Thoracic aorta (tissue), 2 donors: ENCODE measurements at regions not wholly inside any gene's neighbourhood (a gene's known extent, or its start where the extent isn't known, plus 50 kb on each side); places are given as distances from the start of the nearest gene placed in this dataset.

Source experiments
- ATAC-seq: fragments of 150-250 bp; one replicate; pipeline ENCODE4 v1.8.0; 2017; ENCODE audit warnings: low read depth; ENCODE audit not compliant: insufficient number of reproducible peaks, low FRiP score
- DNase-seq: peaks from one replicate; pipeline ENCODE4 v3.0.0-alpha.2; 2020; ENCODE audit warnings: low spot score
- H3K27ac ChIP-seq, 2 donors: fragments of 200-600 bp; sonication (generic); 1 replicate in 1 of 2; 2 replicates in 1 of 2; pipeline ENCODE4 v1.5.1; 2016; ENCODE audit warnings: mild to moderate bottlenecking in 2 of 2, moderate library complexity in 2 of 2
- H3K27me3 ChIP-seq: fragments of 200-600 bp; sonication (generic); replicated peaks from 2 replicates; pipeline ENCODE4 v1.6.0; 2016; ENCODE audit warnings: mild to moderate bottlenecking; ENCODE audit not compliant: insufficient read depth
- H3K36me3 ChIP-seq: fragments of 200-600 bp; sonication (generic); one replicate; pipeline ENCODE4 v1.5.1; 2016
- H3K4me1 ChIP-seq, 2 donors: fragments of 200-600 bp; sonication (generic); 1 replicate in 1 of 2; 2 replicates in 1 of 2; pipeline versions ENCODE4 v1.5.1 to v1.6.0; 2016; ENCODE audit warnings: low read depth in 2 of 2, mild to moderate bottlenecking in 1 of 2; ENCODE audit not compliant: control insufficient read depth in 1 of 2
- H3K4me3 ChIP-seq: fragments of 200-600 bp; sonication (generic); 2 replicates; pipeline ENCODE4 v1.5.1; 2016; ENCODE audit warnings: mild to moderate bottlenecking
- H3K9me3 ChIP-seq: fragments of 200-600 bp; sonication (generic); 2 replicates; pipeline ENCODE4 v1.5.1; 2016
- TF ChIP-seq, protein P1 (sequence below): fragments of 200-600 bp; sonication (generic); IDR thresholded peaks from one replicate; pipeline ENCODE4 v1.5.1; 2019; ENCODE audit warnings: antibody characterized with exemption

- Histone ChIP-seq H3K9me3 (no peaks in the 10 kb centered on the region), H3K4me1 (no peaks in the 10 kb centered on the region), H3K36me3 (no peaks in the 10 kb centered on the region), H3K4me3 (no peak overlapping the region), H3K27me3 (no peaks in the 10 kb centered on the region), H3K27ac (no peak overlapping the region)
- no peak for ATAC-seq
- DNase-seq: no peak
- TF ChIP-seq, protein P1, sequence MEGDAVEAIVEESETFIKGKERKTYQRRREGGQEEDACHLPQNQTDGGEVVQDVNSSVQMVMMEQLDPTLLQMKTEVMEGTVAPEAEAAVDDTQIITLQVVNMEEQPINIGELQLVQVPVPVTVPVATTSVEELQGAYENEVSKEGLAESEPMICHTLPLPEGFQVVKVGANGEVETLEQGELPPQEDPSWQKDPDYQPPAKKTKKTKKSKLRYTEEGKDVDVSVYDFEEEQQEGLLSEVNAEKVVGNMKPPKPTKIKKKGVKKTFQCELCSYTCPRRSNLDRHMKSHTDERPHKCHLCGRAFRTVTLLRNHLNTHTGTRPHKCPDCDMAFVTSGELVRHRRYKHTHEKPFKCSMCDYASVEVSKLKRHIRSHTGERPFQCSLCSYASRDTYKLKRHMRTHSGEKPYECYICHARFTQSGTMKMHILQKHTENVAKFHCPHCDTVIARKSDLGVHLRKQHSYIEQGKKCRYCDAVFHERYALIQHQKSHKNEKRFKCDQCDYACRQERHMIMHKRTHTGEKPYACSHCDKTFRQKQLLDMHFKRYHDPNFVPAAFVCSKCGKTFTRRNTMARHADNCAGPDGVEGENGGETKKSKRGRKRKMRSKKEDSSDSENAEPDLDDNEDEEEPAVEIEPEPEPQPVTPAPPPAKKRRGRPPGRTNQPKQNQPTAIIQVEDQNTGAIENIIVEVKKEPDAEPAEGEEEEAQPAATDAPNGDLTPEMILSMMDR: no peak
These were observed 180.5 kb downstream of the KITLG start for GRCh38 chr12:88399811-88400210.

DNA sequence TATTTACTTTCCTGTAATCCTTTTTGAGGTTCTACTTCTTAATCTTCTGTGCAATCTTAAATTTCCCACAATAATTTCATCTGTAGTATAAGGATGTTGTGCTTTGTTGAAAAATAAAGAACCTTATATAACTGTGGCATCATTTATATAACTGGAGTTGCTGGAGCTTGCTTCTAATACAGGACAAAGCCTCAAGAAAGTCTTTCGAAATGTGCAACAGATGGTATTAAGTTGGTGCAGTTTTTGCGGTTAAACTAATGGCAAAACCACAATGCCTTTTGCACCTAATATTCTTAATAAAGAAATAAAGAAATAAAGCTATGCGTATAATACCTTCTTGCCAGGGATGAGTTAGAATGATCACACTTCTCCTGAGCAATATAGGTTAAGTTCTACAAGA is 180.0 kb downstream of the KITLG start:
- DNase-seq: no peak
- Histone ChIP-seq H3K27me3 (no peaks in the 10 kb centered on the region), H3K4me3 (no peak overlapping the region), H3K9me3 (no peaks in the 10 kb centered on the region), H3K36me3 (no peaks in the 10 kb centered on the region), H3K27ac (no peak overlapping the region), H3K4me1 (no peaks in the 10 kb centered on the region)
- TF ChIP-seq, protein P1: no peak
- ATAC-seq: no peak

DNA sequence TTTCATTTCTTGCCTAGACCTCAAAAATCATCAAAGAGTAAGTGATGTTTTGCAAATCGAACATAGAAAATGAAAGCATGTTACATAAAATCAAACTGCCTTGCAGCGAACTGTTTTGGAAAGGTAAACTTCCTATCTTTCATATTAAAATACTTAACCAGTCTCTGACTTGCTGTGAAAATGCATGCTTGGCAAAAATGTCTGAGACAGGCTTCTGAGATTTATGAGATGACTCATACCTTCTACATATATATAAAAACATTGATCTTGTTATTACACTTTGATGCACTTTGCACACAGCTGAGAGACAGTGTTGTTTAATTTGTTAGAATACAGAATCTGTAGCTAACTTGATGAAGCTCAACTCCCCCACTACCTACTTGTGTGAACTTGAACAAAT is 179.1 kb downstream of the KITLG start:
- Histone ChIP-seq H3K9me3 (no peaks in the 10 kb centered on the region), H3K27ac (no peak overlapping the region), H3K4me1 (no peaks in the 10 kb centered on the region), H3K36me3 (no peaks in the 10 kb centered on the region), H3K4me3 (no peak overlapping the region), H3K27me3 (no peaks in the 10 kb centered on the region)
- TF ChIP-seq, protein P1: no peak
- DNase-seq: no peak
- no peak for ATAC-seq

GRCh38 chr12:88406905-88407304 is 173.4 kb downstream of the KITLG start:
- Histone ChIP-seq H3K27me3 (no peaks in the 10 kb centered on the region), H3K4me3 (no peak overlapping the region), H3K27ac (no peak overlapping the region), H3K4me1 (no peaks in the 10 kb centered on the region), H3K9me3 (no peaks in the 10 kb centered on the region), H3K36me3 (no peaks in the 10 kb centered on the region)
- no peak for ATAC-seq
- TF ChIP-seq, protein P1: no peak
- DNase-seq: no peak

DNA sequence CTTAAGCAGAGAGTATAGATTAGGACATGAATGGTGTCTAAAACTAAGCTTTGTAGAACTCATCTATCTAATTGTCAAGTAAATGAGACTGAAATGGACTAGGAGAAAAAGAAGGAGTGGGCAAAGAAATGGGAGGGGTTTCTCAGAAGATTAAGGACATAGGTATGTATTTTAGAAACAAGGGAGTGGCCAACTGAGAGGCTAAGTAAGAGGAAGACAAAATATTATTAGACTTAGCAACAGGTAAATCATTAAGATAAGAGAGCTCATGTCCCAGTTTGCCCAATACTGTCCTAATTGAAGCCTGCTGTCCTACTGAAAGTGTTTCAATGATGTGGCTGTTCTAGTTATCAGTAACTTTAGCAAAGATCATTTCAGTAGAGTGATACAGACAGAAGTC is 171.4 kb downstream of the KITLG start:
- no peaks in the 10 kb centered on the region for H3K9me3 ChIP-seq
- H3K36me3 ChIP-seq: no peaks in the 10 kb centered on the region
- no peaks in the 10 kb centered on the region for H3K27me3 ChIP-seq
- ATAC-seq (no peak), DNase-seq (no peak)
- TF ChIP-seq, protein P1: no peak
- no peak overlapping the region for H3K27ac ChIP-seq
- no peaks in the 10 kb centered on the region for H3K4me1 ChIP-seq
- H3K4me3 ChIP-seq: no peak overlapping the region
